ENCODE measurements at regions not wholly inside any gene's neighbourhood (a gene's known extent, or its start where the extent isn't known, plus 50 kb on each side); places are given as distances from the start of the nearest gene placed in this dataset.
"Not testable (repeated sequence)": the region's sequence is repeated elsewhere in the genome, so short reads cannot be mapped to it uniquely, and the experiment has no call there.

GRCh38 chr10:105729428-105729827, 1088.3 kb downstream of the SORCS3 start:
- no peak for DNase-seq (ENCODE audit: low read depth in 2 of 2)

- not testable (repeated sequence) for DNase-seq (ENCODE audit: low read depth in 2 of 2)
Observed at GRCh38 chr10:105727586-105727985, 1086.5 kb downstream of the SORCS3 start.

GRCh38 chr10:105727131-105727530, 1086.0 kb downstream of the SORCS3 start:
- no peak for DNase-seq (ENCODE audit: low read depth in 2 of 2)

- DNase-seq (ENCODE audit: low read depth in 2 of 2): no peak
Observed at GRCh38 chr10:105726149-105726548, 1085.1 kb downstream of the SORCS3 start.

GRCh38 chr10:105725007-105725406, 1083.9 kb downstream of the SORCS3 start:
- DNase-seq (ENCODE audit: low read depth in 2 of 2): no peak

- DNase-seq (ENCODE audit: low read depth in 2 of 2): no peak
Observed at GRCh38 chr10:105718207-105718995, 1077.3 kb downstream of the SORCS3 start.

GRCh38 chr10:105714728-105715127, 1073.6 kb downstream of the SORCS3 start:
- no peak for DNase-seq (ENCODE audit: low read depth in 2 of 2)

GRCh38 chr10:105707603-105708002, 1066.5 kb downstream of the SORCS3 start:
- DNase-seq (ENCODE audit: low read depth in 2 of 2): no peak

GRCh38 chr10:105706281-105707026, 1065.4 kb downstream of the SORCS3 start:
- DNase-seq (ENCODE audit: low read depth in 2 of 2): no peak

GRCh38 chr10:105702211-105702610, 1061.1 kb downstream of the SORCS3 start:
- DNase-seq (ENCODE audit: low read depth in 2 of 2): no peak

GRCh38 chr10:105700218-105700617, 1059.1 kb downstream of the SORCS3 start:
- DNase-seq (ENCODE audit: low read depth in 2 of 2): no peak

GRCh38 chr10:105699504-105699903, 1058.4 kb downstream of the SORCS3 start:
- DNase-seq (ENCODE audit: low read depth in 2 of 2): no peak

GRCh38 chr10:105698592-105698991, 1057.5 kb downstream of the SORCS3 start:
- no peak for DNase-seq (ENCODE audit: low read depth in 2 of 2)

- no peak for DNase-seq (ENCODE audit: low read depth in 2 of 2)
Observed at GRCh38 chr10:105697290-105697780, 1056.2 kb downstream of the SORCS3 start.

- no peak for DNase-seq (ENCODE audit: low read depth in 2 of 2)
Observed at GRCh38 chr10:105691811-105692210, 1050.7 kb downstream of the SORCS3 start.

GRCh38 chr10:105682911-105683310, 1041.8 kb downstream of the SORCS3 start:
- DNase-seq (ENCODE audit: low read depth in 2 of 2): no peak

GRCh38 chr10:105681051-105681450, 1040.0 kb downstream of the SORCS3 start:
- DNase-seq (ENCODE audit: low read depth in 2 of 2): no peak

- DNase-seq (ENCODE audit: low read depth in 2 of 2): no peak
Observed at GRCh38 chr10:105679781-105680180, 1038.7 kb downstream of the SORCS3 start.

- no peak for DNase-seq (ENCODE audit: low read depth in 2 of 2)
Observed at GRCh38 chr10:105675333-105675732, 1034.2 kb downstream of the SORCS3 start.

GRCh38 chr10:105674448-105674847, 1033.4 kb downstream of the SORCS3 start:
- DNase-seq (ENCODE audit: low read depth in 2 of 2): no peak

GRCh38 chr10:105658696-105659095, 1017.6 kb downstream of the SORCS3 start:
- no peak for DNase-seq (ENCODE audit: low read depth in 2 of 2)

- no peak for DNase-seq (ENCODE audit: low read depth in 2 of 2)
Observed at GRCh38 chr10:105656856-105657255, 1015.8 kb downstream of the SORCS3 start.

GRCh38 chr10:105650306-105650705, 1009.2 kb downstream of the SORCS3 start:
- DNase-seq (ENCODE audit: low read depth in 2 of 2): no peak
